Osteocyte (in vitro differentiated cells): ENCODE measurements at regions not wholly inside any gene's neighbourhood (a gene's known extent, or its start where the extent isn't known, plus 50 kb on each side); places are given as distances from the start of the nearest gene placed in this dataset.

Experiments used
- DNase-seq: peaks from one replicate; pipeline ENCODE4 v3.0.0; 2021; ENCODE audit warnings: mixed read lengths; ENCODE audit not compliant: unreplicated experiment; ENCODE audit errors: extremely low spot score
- H3K27ac Mint-ChIP-seq: one replicate; pipeline ENCODE4 v1.8.0; 2021; ENCODE audit warnings: mild to moderate bottlenecking, mixed read lengths; ENCODE audit not compliant: unreplicated experiment
- H3K27me3 Mint-ChIP-seq: one replicate; pipeline ENCODE4 v1.8.0; 2021; ENCODE audit warnings: mixed read lengths; ENCODE audit not compliant: unreplicated experiment
- H3K36me3 Mint-ChIP-seq: one replicate; pipeline ENCODE4 v1.8.0; 2021; ENCODE audit warnings: mixed read lengths; ENCODE audit not compliant: unreplicated experiment
- H3K4me1 Mint-ChIP-seq: one replicate; pipeline ENCODE4 v1.8.0; 2021; ENCODE audit warnings: mixed read lengths; ENCODE audit not compliant: unreplicated experiment
- H3K4me3 Mint-ChIP-seq: one replicate; pipeline ENCODE4 v1.8.0; 2021; ENCODE audit warnings: mild to moderate bottlenecking, moderate library complexity, mixed read lengths; ENCODE audit not compliant: unreplicated experiment
- H3K9me3 Mint-ChIP-seq: one replicate; pipeline ENCODE4 v1.8.0; 2021; ENCODE audit warnings: mixed read lengths; ENCODE audit not compliant: unreplicated experiment
- CTCF ChIP-seq: fragments of 200-600 bp; sonication (generic); IDR thresholded peaks from 2 replicates; pipeline ENCODE4 v1.5.0; 2021; ENCODE audit warnings: antibody characterized with exemption, mild to moderate bottlenecking, moderate library complexity

- no peak for DNase-seq
- H3K4me1 Mint-ChIP-seq: no peaks in the 10 kb centered on the region
- no peak overlapping the region for H3K4me3 Mint-ChIP-seq
- no peak for TF ChIP-seq CTCF
- H3K27me3 Mint-ChIP-seq: no peaks in the 10 kb centered on the region
- H3K27ac Mint-ChIP-seq: no peak overlapping the region
- peaks cover 18% of the 10 kb centered on the region for H3K9me3 Mint-ChIP-seq
- no peaks in the 10 kb centered on the region for H3K36me3 Mint-ChIP-seq
Observed at GRCh38 chr7:52150952-52151351, 834.3 kb upstream of the COBL start.

- Mint-ChIP-seq H3K27ac (no peak overlapping the region), H3K36me3 (no peaks in the 10 kb centered on the region), H3K9me3 (peaks cover 10% of the 10 kb centered on the region), H3K4me3 (no peak overlapping the region), H3K4me1 (no peaks in the 10 kb centered on the region), H3K27me3 (no peaks in the 10 kb centered on the region)
- no peak for TF ChIP-seq CTCF
- DNase-seq: no peak
Observed at GRCh38 chr7:52146871-52147634, 830.4 kb upstream of the COBL start.

- no peaks in the 10 kb centered on the region for H3K36me3 Mint-ChIP-seq
- H3K4me1 Mint-ChIP-seq: no peaks in the 10 kb centered on the region
Observed at GRCh38 chr7:52143219-52143618, 826.6 kb upstream of the COBL start.

GRCh38 chr7:52140851-52141250 is 824.2 kb upstream of the COBL start:
- Mint-ChIP-seq H3K4me1 (no peaks in the 10 kb centered on the region), H3K4me3 (no peak overlapping the region), H3K27ac (no peak overlapping the region), H3K27me3 (no peaks in the 10 kb centered on the region), H3K9me3 (peaks cover 13% of the 10 kb centered on the region), H3K36me3 (no peaks in the 10 kb centered on the region)
- DNase-seq: no peak
- no peak for TF ChIP-seq CTCF

More at GRCh38 chr7:52143219-52143618, 826.6 kb upstream of the COBL start:
- no peak for DNase-seq
- no peak overlapping the region for H3K4me3 Mint-ChIP-seq
- TF ChIP-seq CTCF: no peak
- H3K27ac Mint-ChIP-seq: no peak overlapping the region
- H3K27me3 Mint-ChIP-seq: no peaks in the 10 kb centered on the region
- peaks cover 13% of the 10 kb centered on the region for H3K9me3 Mint-ChIP-seq

GRCh38 chr7:52135403-52135802 is 818.8 kb upstream of the COBL start:
- no peaks in the 10 kb centered on the region for H3K36me3 Mint-ChIP-seq
- H3K4me1 Mint-ChIP-seq: no peaks in the 10 kb centered on the region
- H3K27me3 Mint-ChIP-seq: no peaks in the 10 kb centered on the region
- no peak for DNase-seq
- no peak overlapping the region for H3K4me3 Mint-ChIP-seq
- H3K27ac Mint-ChIP-seq: no peak overlapping the region
- TF ChIP-seq CTCF: no peak
- peaks cover 14% of the 10 kb centered on the region for H3K9me3 Mint-ChIP-seq
